Heart left ventricle (tissue), 13 donors: ENCODE measurements at regions not wholly inside any gene's neighbourhood (a gene's known extent, or its start where the extent isn't known, plus 50 kb on each side); places are given as distances from the start of the nearest gene placed in this dataset.

Experiments used
- POLR2A ChIP-seq, 2 donors: fragments of 450-650 bp; IDR thresholded peaks; one replicate each; pipeline ENCODE4 v1.6.1; 2017; ENCODE audit warnings: antibody characterized with exemption in 2 of 2, mild to moderate bottlenecking in 2 of 2, moderate library complexity in 2 of 2
- TF ChIP-seq, protein P1 (sequence below), 12 donors: fragments of 200-600 bp; sonication (generic) in 4 of 12; IDR thresholded peaks; one replicate each; pipeline versions ENCODE4 v1.5.0 to v1.8.0; 2018 to 2022; ENCODE audit warnings: antibody characterized with exemption in 12 of 12, mild to moderate bottlenecking in 5 of 12
- donor health status: ischemic (EF 13 %, LVEDD 7.1; RV severe dilation, severe dysfunction).
- donor health status: DM: no; HTN: yes; CAD: no.
- donor health status: DM: no; HTN: no; CAD: no.
- donor health status: ischemic (EF 25% LVEDD 6.9; RV normal size, moderate dysfunction).
- donor health status: ischemic (EF 25% LVEDD 5.7; RV mildly dilated, moderate dysfunction).
- donor health status: ischemic (EF 35%, LVEDD 5.7; RV mildly dilated, moderate dysfunction).
- donor health status: nonischemic (EF 11% LVEDD 7.7; RV severe dilation, severe dysfunction).
- donor health status: DM: yes; HTN: yes; CAD: no.
- donor health status: PGD.
- donor health status: ischemic (EF 29% LVEDD 5.4; RV normal size, mild dysfunction).
- donor health status: nonischemic (EF 23%, LVEDD 6.1; RV moderate dilation, normal function).

DNA sequence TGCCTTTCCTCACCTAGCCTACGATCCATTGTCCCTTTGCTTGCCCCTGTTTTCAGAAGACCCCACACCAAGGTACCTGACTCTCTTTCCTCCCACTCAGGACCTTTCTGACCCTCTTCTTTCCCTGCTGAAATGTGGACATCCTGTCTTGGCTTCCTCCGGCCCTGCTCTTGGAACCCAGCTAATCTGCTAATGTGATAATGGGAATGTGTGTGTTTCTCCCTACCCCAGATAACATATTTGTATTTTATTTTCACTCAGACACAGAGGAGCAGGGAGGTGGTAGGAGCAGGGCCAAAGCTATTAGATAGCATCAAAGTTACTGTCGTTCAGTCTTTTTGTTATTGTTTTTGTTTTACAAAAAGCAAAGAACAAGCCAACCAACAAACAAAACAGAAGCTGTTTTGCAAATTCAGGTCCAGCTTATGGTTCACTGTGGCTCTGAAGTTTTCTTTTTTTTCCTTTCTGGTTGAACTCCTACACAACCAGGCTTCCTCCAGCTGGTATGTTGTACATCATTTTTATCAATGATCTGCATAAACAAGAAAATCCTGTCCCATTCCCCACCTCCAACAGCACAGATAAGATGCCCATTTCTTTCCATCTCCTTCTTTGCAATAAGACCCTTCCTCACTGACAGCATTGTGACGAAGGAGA, 137.3 kb downstream of the C12orf75 start:
- TF ChIP-seq POLR2A (IDR thresholded peaks at IDR 0.05), result no peak
- TF ChIP-seq, protein P1, sequence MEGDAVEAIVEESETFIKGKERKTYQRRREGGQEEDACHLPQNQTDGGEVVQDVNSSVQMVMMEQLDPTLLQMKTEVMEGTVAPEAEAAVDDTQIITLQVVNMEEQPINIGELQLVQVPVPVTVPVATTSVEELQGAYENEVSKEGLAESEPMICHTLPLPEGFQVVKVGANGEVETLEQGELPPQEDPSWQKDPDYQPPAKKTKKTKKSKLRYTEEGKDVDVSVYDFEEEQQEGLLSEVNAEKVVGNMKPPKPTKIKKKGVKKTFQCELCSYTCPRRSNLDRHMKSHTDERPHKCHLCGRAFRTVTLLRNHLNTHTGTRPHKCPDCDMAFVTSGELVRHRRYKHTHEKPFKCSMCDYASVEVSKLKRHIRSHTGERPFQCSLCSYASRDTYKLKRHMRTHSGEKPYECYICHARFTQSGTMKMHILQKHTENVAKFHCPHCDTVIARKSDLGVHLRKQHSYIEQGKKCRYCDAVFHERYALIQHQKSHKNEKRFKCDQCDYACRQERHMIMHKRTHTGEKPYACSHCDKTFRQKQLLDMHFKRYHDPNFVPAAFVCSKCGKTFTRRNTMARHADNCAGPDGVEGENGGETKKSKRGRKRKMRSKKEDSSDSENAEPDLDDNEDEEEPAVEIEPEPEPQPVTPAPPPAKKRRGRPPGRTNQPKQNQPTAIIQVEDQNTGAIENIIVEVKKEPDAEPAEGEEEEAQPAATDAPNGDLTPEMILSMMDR (IDR thresholded peaks at IDR 0.05), result no peak
